DMS114 treated with DMSO at 0.1 percent for 48 hours (cell line): ENCODE measurements at regions not wholly inside any gene's neighbourhood (a gene's known extent, or its start where the extent isn't known, plus 50 kb on each side); places are given as distances from the start of the nearest gene placed in this dataset.

Experiments
- DNase-seq: peaks from one replicate; lab custom pipeline; 2025; ENCODE audit not compliant: unreplicated experiment; lab: John Stamatoyannopoulos, UW

- no peak for DNase-seq
Observed at GRCh38 chr5:17888155-17888554, 253.9 kb downstream of the TAF11L14 start.

- DNase-seq = no peak
Observed at GRCh38 chr5:17890501-17890900, 256.2 kb downstream of the TAF11L14 start.

GRCh38 chr5:17891881-17892280 lies 257.6 kb downstream of the TAF11L14 start:
- no peak for DNase-seq

GRCh38 chr5:17893026-17893635 lies 258.9 kb downstream of the TAF11L14 start:
- no peak for DNase-seq

GRCh38 chr5:17895288-17896033 lies 261.2 kb downstream of the TAF11L14 start:
- no peak for DNase-seq

- no peak for DNase-seq
Observed at GRCh38 chr5:17896605-17897004, 262.3 kb downstream of the TAF11L14 start.

GRCh38 chr5:17897776-17898175 lies 263.5 kb downstream of the TAF11L14 start:
- no peak for DNase-seq

GRCh38 chr5:17898766-17899165 lies 264.5 kb downstream of the TAF11L14 start:
- no peak for DNase-seq

- DNase-seq = no peak
Observed at GRCh38 chr5:17907094-17907493, 272.8 kb downstream of the TAF11L14 start.

- DNase-seq = no peak
Observed at GRCh38 chr5:17910318-17910717, 276.1 kb downstream of the TAF11L14 start.

- no peak for DNase-seq
Observed at GRCh38 chr5:17912794-17913193, 278.5 kb downstream of the TAF11L14 start.

GRCh38 chr5:17916446-17916845 lies 282.2 kb downstream of the TAF11L14 start:
- no peak for DNase-seq

GRCh38 chr5:17917465-17917864 lies 283.2 kb downstream of the TAF11L14 start:
- no peak for DNase-seq

- DNase-seq = no peak
Observed at GRCh38 chr5:17918373-17919104, 284.3 kb downstream of the TAF11L14 start.

GRCh38 chr5:17925276-17925675 lies 291.0 kb downstream of the TAF11L14 start:
- no peak for DNase-seq

GRCh38 chr5:17928581-17928981 lies 294.3 kb downstream of the TAF11L14 start:
- DNase-seq = no peak

GRCh38 chr5:17929171-17929570 lies 294.9 kb downstream of the TAF11L14 start:
- no peak for DNase-seq

- DNase-seq = no peak
Observed at GRCh38 chr5:17930346-17930745, 296.1 kb downstream of the TAF11L14 start.

GRCh38 chr5:17944046-17944445 lies 309.8 kb downstream of the TAF11L14 start:
- no peak for DNase-seq

- DNase-seq = no peak
Observed at GRCh38 chr5:17947029-17947428, 312.8 kb downstream of the TAF11L14 start.

GRCh38 chr5:17951392-17952169 lies 317.3 kb downstream of the TAF11L14 start:
- no peak for DNase-seq
